Neural progenitor cell (in vitro differentiated cells): ENCODE measurements at regions not wholly inside any gene's neighbourhood (a gene's known extent, or its start where the extent isn't known, plus 50 kb on each side); places are given as distances from the start of the nearest gene placed in this dataset.

ENCODE experiments used
- EZH2 ChIP-seq: fragments of 200-600 bp; sonication (generic); IDR thresholded peaks from 2 replicates; pipeline ENCODE4 v1.6.1; 2017; ENCODE audit warnings: antibody characterized with exemption, mild to moderate bottlenecking, moderate library complexity
- TF ChIP-seq, protein P1 (sequence below): fragments of 200-600 bp; sonication (generic); IDR thresholded peaks from 2 replicates; pipeline ENCODE4 v1.5.1; 2017; ENCODE audit warnings: antibody characterized with exemption, mild to moderate bottlenecking

DNA sequence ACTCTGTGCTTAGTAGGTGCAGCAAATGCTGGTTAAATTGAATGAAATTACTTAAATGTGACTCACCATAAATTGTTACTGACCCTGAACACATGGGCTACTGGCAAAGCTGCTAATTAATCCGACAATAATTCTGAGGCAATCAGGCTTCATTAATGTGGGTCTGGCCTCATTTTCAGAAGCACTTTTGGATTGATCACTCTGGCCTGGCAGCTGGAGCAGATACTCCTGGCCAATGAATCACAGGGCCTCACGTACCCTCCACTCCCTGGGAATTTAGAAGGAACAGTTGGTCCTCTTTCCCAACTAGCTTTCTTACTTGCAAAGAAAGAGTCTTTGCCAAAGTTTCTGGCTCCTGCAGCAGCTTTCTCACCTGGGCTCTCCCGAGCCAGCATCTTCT lies 162.0 kb upstream of the ZKSCAN2 start:
- TF ChIP-seq, protein P1, sequence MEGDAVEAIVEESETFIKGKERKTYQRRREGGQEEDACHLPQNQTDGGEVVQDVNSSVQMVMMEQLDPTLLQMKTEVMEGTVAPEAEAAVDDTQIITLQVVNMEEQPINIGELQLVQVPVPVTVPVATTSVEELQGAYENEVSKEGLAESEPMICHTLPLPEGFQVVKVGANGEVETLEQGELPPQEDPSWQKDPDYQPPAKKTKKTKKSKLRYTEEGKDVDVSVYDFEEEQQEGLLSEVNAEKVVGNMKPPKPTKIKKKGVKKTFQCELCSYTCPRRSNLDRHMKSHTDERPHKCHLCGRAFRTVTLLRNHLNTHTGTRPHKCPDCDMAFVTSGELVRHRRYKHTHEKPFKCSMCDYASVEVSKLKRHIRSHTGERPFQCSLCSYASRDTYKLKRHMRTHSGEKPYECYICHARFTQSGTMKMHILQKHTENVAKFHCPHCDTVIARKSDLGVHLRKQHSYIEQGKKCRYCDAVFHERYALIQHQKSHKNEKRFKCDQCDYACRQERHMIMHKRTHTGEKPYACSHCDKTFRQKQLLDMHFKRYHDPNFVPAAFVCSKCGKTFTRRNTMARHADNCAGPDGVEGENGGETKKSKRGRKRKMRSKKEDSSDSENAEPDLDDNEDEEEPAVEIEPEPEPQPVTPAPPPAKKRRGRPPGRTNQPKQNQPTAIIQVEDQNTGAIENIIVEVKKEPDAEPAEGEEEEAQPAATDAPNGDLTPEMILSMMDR: no peak
- TF ChIP-seq EZH2: no peak
